ENCODE measurements at regions not wholly inside any gene's neighbourhood (a gene's known extent, or its start where the extent isn't known, plus 50 kb on each side); places are given as distances from the start of the nearest gene placed in this dataset.

GRCh38 chr3:95654570-95655362 is 1159.6 kb upstream of the EPHA6 start:
- no peak for DNase-seq (ENCODE audit: extremely low read depth, insufficient read length)
- no peak overlapping the region for H3K4me3 ChIP-seq (replicated peaks; ENCODE audit: low read depth, low read length)
- no peaks in the 10 kb centered on the region for H3K36me3 ChIP-seq (ENCODE audit: control insufficient read depth, insufficient read depth, low read length)
- TF ChIP-seq CTCF (IDR thresholded peaks at IDR 0.05; ENCODE audit: insufficient read depth, low read length, poor library complexity, severe bottlenecking), result no peak
- no peaks in the 10 kb centered on the region for H3K27me3 ChIP-seq (replicated peaks; ENCODE audit: control insufficient read depth, insufficient read depth, low read length)

GRCh38 chr3:95655363-95655986 is 1158.9 kb upstream of the EPHA6 start:
- TF ChIP-seq CTCF (IDR thresholded peaks at IDR 0.05; ENCODE audit: insufficient read depth, low read length, poor library complexity, severe bottlenecking), result no peak
- H3K36me3 ChIP-seq (ENCODE audit: control insufficient read depth, insufficient read depth, low read length), result no peaks in the 10 kb centered on the region
- H3K27me3 ChIP-seq (replicated peaks; ENCODE audit: control insufficient read depth, insufficient read depth, low read length), result no peaks in the 10 kb centered on the region
- no peak overlapping the region for H3K4me3 ChIP-seq (replicated peaks; ENCODE audit: low read depth, low read length)
- DNase-seq (ENCODE audit: extremely low read depth, insufficient read length), result no peak

GRCh38 chr3:95670765-95671164 is 1143.6 kb upstream of the EPHA6 start:
- no peak for TF ChIP-seq CTCF (IDR thresholded peaks at IDR 0.05; ENCODE audit: insufficient read depth, low read length, poor library complexity, severe bottlenecking)
- Histone ChIP-seq H3K4me3 (replicated peaks; ENCODE audit: low read depth, low read length) (no peak overlapping the region), H3K27me3 (replicated peaks; ENCODE audit: control insufficient read depth, insufficient read depth, low read length) (no peaks in the 10 kb centered on the region), H3K36me3 (ENCODE audit: control insufficient read depth, insufficient read depth, low read length) (no peaks in the 10 kb centered on the region)
- no peak for DNase-seq (ENCODE audit: extremely low read depth, insufficient read length)

- Histone ChIP-seq H3K4me3 (replicated peaks; ENCODE audit: low read depth, low read length) (no peak overlapping the region), H3K27me3 (replicated peaks; ENCODE audit: control insufficient read depth, insufficient read depth, low read length) (no peaks in the 10 kb centered on the region), H3K36me3 (ENCODE audit: control insufficient read depth, insufficient read depth, low read length) (no peaks in the 10 kb centered on the region)
- no peak for TF ChIP-seq CTCF (IDR thresholded peaks at IDR 0.05; ENCODE audit: insufficient read depth, low read length, poor library complexity, severe bottlenecking)
- no peak for DNase-seq (ENCODE audit: extremely low read depth, insufficient read length)
Measured at GRCh38 chr3:95673215-95673614, 1141.2 kb upstream of the EPHA6 start.

DNA sequence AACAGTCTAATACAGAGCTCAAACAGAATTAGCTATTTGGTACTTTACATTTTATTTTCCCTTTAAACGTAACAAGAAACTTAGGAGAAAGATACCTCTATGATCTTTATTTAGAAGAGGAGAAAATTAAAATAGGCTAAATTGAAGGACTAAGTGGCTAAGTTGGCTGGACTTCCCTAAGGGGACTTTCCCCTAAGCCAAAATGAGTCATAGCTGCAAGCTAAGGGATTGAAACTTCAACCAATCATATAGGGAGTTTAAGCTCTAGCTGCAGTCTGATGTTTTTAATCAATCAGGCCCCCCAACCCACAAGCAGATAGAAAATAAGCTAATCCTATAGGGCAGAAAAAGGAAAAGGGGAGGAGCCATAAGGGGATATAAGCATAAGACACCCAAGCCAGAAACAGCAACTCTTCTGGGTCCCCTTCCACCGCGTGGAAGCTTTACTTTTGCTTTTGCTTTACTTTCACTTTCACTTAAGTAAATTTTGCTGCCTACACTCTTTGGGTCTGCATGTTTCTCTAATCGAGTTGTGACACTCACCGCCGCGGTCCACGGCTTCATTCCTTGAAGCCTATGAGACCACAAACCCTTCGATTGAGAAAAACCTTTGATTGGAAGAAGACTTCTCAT is 1108.5 kb upstream of the EPHA6 start:
- no peaks in the 10 kb centered on the region for H3K27me3 ChIP-seq (replicated peaks; ENCODE audit: control insufficient read depth, insufficient read depth, low read length)
- H3K4me3 ChIP-seq (replicated peaks; ENCODE audit: low read depth, low read length), result no peak overlapping the region
- no peaks in the 10 kb centered on the region for H3K36me3 ChIP-seq (ENCODE audit: control insufficient read depth, insufficient read depth, low read length)
- no peak for DNase-seq (ENCODE audit: extremely low read depth, insufficient read length)
- no peak for TF ChIP-seq CTCF (IDR thresholded peaks at IDR 0.05; ENCODE audit: insufficient read depth, low read length, poor library complexity, severe bottlenecking)
